ENCODE measurements at regions not wholly inside any gene's neighbourhood (a gene's known extent, or its start where the extent isn't known, plus 50 kb on each side); places are given as distances from the start of the nearest gene placed in this dataset.

DNA sequence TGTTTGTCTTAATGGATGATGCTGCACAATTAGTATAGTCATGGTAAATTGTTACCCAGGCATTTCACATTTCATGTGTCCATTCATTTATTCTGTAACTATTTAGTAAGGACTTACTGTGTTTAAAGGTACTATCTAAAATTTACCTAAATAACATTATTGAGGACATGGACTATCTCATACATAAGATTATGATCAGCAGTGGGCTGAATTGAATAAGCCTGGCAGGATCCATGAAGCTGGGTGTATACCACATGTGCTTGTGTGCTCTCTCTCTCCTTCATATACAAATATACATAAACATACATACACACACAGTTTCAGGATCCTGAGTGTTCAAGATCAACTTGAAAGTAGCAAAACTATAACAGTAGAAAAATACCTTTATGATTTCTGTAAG is 595.4 kb downstream of the EPM2A start:
- Histone ChIP-seq H2BK20ac (ENCODE audit: low read length) (no peak overlapping the region), H2BK5ac (ENCODE audit: low read depth, low read length) (no peak overlapping the region), H3K9ac (replicated peaks in 1 of 4; ENCODE audit: extremely low read depth in 1 of 4, low read depth in 3 of 4, low read length in 3 of 4) (no peak overlapping the region), H4K5ac (ENCODE audit: insufficient read length, low read depth, low read length) (no peak overlapping the region), H3K27me3 (replicated peaks in 1 of 4; ENCODE audit: control insufficient read depth in 3 of 4, extremely low read depth in 1 of 4, insufficient read depth in 3 of 4, low read length in 3 of 4) (no peaks in the 10 kb centered on the region), H3K4me1 (replicated peaks in 1 of 4; ENCODE audit: control insufficient read depth in 3 of 4, insufficient read depth in 4 of 4, low read length in 3 of 4) (peaks cover 0 to 2% (median 0%) of the 10 kb centered on the region in 4 experiments; a peak in 1 of 7 replicates), H3K4me2 (ENCODE audit: insufficient read depth in 1 of 2, low read depth in 2 of 2, low read length in 2 of 2) (no peak overlapping the region), H3K23ac (ENCODE audit: insufficient read length) (no peak overlapping the region), H4K20me1 (replicated peaks in 1 of 2; ENCODE audit: control insufficient read depth in 1 of 2, insufficient read depth in 2 of 2, low read length in 2 of 2) (no peaks in the 10 kb centered on the region), H3K14ac (ENCODE audit: insufficient read length) (no peak overlapping the region), H2BK12ac (ENCODE audit: low read depth, low read length) (no peak overlapping the region), H4K8ac (ENCODE audit: extremely low read depth, insufficient read depth, low read length) (no peak overlapping the region), H2BK120ac (replicated peaks; ENCODE audit: low read depth, low read length) (no peak overlapping the region), H3K4ac (replicated peaks; ENCODE audit: insufficient read length, low read depth, low read length) (no peak overlapping the region), H2BK15ac (ENCODE audit: low read length) (no peak overlapping the region), H3K4me3 (ENCODE audit: extremely low read depth in 1 of 4, insufficient read depth in 2 of 4, low read depth in 3 of 4, low read length in 4 of 4) (no peak overlapping the region), H3K18ac (ENCODE audit: extremely low read depth, low read length) (no peak overlapping the region), H3K56ac (replicated peaks; ENCODE audit: insufficient read length, low read depth, low read length) (no peak overlapping the region), H3K9me3 (ENCODE audit: insufficient read depth in 2 of 2, low read depth in 1 of 2, low read length in 1 of 2) (no peaks in the 10 kb centered on the region), H3K79me2 (ENCODE audit: control insufficient read depth in 1 of 2, insufficient read depth in 2 of 2, low read length in 2 of 2) (no peaks in the 10 kb centered on the region), H3K36me3 (ENCODE audit: control insufficient read depth in 2 of 4, insufficient read depth in 4 of 4, low read length in 3 of 4) (no peaks in the 10 kb centered on the region), H3K23me2 (ENCODE audit: low read depth, low read length) (no peaks in the 10 kb centered on the region), H3K79me1 (ENCODE audit: low read depth, low read length) (no peaks in the 10 kb centered on the region), H3K27ac (ENCODE audit: low read depth, low read length) (no peak overlapping the region), H4K91ac (replicated peaks; ENCODE audit: insufficient read length, low read length) (no peak overlapping the region), H2AK5ac (ENCODE audit: low read depth, low read length) (no peak overlapping the region), H2AFZ (ENCODE audit: low read length) (no peak overlapping the region)
- ChIA-PET POLR2A (ENCODE audit: partially characterized antibody) (no interaction called here), CTCF (ENCODE audit: partially characterized antibody) (no interaction called here)
- FAIRE-seq, result no peak
- TF ChIP-seq TBP (IDR thresholded peaks at IDR 0.05; ENCODE audit: low read depth, low read length), result no peak
- TF ChIP-seq POLR2A (IDR thresholded peaks at IDR 0.05; ENCODE audit: control extremely low read depth in 1 of 2, low read depth in 2 of 2, low read length in 2 of 2), result no peak
- TF ChIP-seq, protein P1, sequence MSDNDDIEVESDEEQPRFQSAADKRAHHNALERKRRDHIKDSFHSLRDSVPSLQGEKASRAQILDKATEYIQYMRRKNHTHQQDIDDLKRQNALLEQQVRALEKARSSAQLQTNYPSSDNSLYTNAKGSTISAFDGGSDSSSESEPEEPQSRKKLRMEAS (IDR thresholded peaks at IDR 0.05), result no peak
- no peak for TF ChIP-seq ASH2L (IDR thresholded peaks at IDR 0.05; ENCODE audit: low read length)
- no peak for TF ChIP-seq EZH2 (IDR thresholded peaks at IDR 0.05; ENCODE audit: low read depth, low read length, severe bottlenecking)
- TF ChIP-seq KDM4A (IDR thresholded peaks at IDR 0.05; ENCODE audit: low read depth, low read length, severe bottlenecking), result no peak
- no peak for TF ChIP-seq TEAD4 (IDR thresholded peaks at IDR 0.05; ENCODE audit: low read depth, low read length)
- TF ChIP-seq POU5F1 (IDR thresholded peaks at IDR 0.05; ENCODE audit: low read depth, low read length), result no peak
- no peak for TF ChIP-seq SIN3A (conservative IDR thresholded peaks at IDR 0.05 in 1 of 2, IDR thresholded peaks at IDR 0.05 in 1 of 2; ENCODE audit: low read depth in 1 of 2, low read length in 2 of 2)
- TF ChIP-seq, protein P2, sequence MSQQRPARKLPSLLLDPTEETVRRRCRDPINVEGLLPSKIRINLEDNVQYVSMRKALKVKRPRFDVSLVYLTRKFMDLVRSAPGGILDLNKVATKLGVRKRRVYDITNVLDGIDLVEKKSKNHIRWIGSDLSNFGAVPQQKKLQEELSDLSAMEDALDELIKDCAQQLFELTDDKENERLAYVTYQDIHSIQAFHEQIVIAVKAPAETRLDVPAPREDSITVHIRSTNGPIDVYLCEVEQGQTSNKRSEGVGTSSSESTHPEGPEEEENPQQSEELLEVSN (IDR thresholded peaks at IDR 0.05), result no peak
- TF ChIP-seq SP1 (IDR thresholded peaks at IDR 0.05; ENCODE audit: low read depth, low read length), result no peak
- no peak for TF ChIP-seq HDAC6 (IDR thresholded peaks at IDR 0.05; ENCODE audit: low read depth, low read length)
- DNase-seq (ENCODE audit: low read depth in 1 of 2, low spot score in 2 of 2), result no peak

All from H1 (cell line).